GM19238 (cell line): ENCODE measurements at regions not wholly inside any gene's neighbourhood (a gene's known extent, or its start where the extent isn't known, plus 50 kb on each side); places are given as distances from the start of the nearest gene placed in this dataset.
"Not testable (repeated sequence)": the region's sequence is repeated elsewhere in the genome, so short reads cannot be mapped to it uniquely, and the experiment has no call there.

ENCODE experiments used
- DNase-seq: peaks from one replicate; pipeline ENCODE4 v3.0.0; 2011; ENCODE audit warnings: low spot score; ENCODE audit not compliant: insufficient read length

- DNase-seq: no peak
Observed at GRCh38 chr2:128414351-128414750, 95.7 kb upstream of the HS6ST1 start.

GRCh38 chr2:128414946-128415778, 96.5 kb upstream of the HS6ST1 start:
- DNase-seq: no peak

DNA sequence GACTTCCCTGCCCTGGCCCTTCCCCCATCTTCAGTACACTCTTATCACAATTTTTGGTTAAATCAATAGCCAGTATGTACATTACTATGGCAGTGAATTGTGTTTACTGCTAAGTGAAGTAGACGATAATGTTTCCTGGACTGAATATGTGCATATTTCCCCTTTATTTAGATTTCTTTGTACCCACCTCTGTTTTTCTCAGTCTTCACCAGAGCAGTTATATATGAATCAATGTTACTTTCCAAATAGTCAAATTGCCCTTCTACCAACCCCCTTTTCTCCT, 97.1 kb upstream of the HS6ST1 start:
- DNase-seq: no peak

- DNase-seq: no peak
Observed at GRCh38 chr2:128416109-128416785, 97.6 kb upstream of the HS6ST1 start.

DNA sequence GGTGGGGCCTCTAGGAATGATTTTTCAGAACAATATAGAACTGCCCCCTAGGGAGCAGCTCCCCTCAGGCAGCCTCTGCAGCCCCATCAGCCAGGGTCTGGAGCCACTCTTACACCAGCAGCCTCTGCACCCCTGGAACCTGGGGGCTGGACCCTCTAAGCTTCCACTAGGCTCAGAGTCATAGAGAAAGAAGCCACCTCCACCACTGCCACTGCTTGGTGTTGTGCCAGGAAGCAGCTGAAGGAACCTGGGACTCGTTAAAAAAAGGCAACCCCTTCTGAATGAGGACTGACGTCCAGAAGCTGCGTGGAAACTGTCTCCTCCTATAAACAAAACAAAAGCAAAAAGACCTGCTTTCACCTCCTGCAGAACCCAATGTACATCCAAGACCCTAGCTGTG, 98.1 kb upstream of the HS6ST1 start:
- no peak for DNase-seq

- DNase-seq: not testable (repeated sequence)
Observed at GRCh38 chr2:128417264-128417663, 98.6 kb upstream of the HS6ST1 start.

DNA sequence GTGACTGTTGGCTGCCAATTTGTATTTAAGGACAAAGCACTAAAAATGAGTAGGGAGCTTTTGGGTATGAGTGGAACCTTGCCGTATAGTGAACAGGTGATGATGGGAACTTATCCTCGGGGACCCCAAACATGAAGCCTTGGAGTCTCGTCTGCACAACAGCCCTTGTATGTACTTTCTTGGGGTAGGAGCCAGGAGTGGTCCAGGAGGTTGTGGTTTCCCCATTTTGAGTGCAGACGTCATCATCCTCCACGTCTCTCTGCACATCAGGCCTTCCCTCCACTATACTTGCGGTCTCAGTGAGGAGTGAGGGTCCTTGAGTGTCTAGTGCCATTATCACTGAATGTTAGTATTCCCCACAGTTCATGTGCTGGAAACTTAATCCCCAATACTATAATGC, 101.5 kb upstream of the HS6ST1 start:
- no peak for DNase-seq

DNA sequence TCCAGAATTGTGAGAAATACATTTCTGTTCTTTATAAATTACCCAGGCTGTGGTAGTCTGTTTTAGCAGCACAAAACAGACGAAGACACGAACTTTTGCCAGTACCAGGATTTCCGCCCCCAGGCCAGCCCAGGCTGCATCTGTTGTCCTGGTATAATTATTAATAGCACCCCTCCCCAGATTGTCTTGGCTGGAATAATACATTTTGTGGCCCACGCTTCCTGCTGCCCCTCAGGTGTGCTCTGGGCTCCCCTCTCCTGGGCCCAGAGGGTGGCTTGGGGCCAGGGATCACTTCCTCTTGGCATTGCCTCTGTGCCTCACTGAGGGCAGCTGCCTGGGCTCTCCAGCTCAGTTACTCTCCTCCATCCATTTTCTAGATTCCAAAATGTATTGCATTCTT, 102.1 kb upstream of the HS6ST1 start:
- DNase-seq: no peak

DNA sequence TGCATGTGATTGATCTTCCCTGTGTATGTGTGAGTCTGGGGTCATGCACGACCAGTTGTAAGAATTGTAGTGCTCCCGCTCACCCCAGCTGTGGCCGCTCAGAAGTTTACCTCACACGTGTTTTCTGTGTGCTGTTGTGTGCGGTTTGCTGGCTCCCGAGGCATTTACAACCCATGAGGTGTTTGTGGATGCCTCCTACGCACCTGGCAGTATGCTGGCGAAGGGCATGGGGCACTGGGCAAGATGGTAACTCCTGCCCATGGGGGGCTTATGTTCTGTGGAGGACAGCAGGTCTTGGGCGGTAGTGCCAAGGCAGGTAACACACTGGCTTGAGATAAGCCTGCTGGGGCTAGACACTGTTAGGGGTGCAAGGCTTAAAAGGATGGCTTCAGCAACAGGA, 102.6 kb upstream of the HS6ST1 start:
- DNase-seq: no peak

DNA sequence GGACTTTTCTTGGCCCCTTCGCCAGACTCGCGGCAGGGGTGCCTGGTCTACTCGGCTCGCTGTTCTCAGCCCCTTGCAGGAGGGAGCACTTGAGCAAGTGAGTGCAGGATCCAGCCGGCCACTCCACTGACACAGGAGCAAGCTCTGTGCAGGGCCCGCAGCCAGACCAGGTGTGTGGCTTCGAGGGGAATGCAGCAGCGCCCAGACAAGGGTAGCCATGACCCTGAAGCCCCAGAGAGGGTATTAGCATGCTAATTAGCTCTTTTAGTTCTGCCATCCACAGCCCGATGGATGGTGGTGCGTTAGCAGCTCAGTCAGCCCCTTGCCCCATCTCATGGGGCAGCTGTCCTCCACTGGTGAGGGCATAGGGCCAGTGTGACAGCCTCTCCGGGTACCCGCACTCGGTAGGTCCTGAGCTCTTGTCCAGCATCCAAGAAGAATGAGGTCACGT, 103.2 kb upstream of the HS6ST1 start:
- no peak for DNase-seq

GRCh38 chr2:128422571-128422970, 103.9 kb upstream of the HS6ST1 start:
- DNase-seq: no peak

GRCh38 chr2:128423788-128424165, 105.1 kb upstream of the HS6ST1 start:
- no peak for DNase-seq

GRCh38 chr2:128424406-128425171, 105.9 kb upstream of the HS6ST1 start:
- DNase-seq: no peak

GRCh38 chr2:128425216-128425615, 106.5 kb upstream of the HS6ST1 start:
- DNase-seq: no peak

DNA sequence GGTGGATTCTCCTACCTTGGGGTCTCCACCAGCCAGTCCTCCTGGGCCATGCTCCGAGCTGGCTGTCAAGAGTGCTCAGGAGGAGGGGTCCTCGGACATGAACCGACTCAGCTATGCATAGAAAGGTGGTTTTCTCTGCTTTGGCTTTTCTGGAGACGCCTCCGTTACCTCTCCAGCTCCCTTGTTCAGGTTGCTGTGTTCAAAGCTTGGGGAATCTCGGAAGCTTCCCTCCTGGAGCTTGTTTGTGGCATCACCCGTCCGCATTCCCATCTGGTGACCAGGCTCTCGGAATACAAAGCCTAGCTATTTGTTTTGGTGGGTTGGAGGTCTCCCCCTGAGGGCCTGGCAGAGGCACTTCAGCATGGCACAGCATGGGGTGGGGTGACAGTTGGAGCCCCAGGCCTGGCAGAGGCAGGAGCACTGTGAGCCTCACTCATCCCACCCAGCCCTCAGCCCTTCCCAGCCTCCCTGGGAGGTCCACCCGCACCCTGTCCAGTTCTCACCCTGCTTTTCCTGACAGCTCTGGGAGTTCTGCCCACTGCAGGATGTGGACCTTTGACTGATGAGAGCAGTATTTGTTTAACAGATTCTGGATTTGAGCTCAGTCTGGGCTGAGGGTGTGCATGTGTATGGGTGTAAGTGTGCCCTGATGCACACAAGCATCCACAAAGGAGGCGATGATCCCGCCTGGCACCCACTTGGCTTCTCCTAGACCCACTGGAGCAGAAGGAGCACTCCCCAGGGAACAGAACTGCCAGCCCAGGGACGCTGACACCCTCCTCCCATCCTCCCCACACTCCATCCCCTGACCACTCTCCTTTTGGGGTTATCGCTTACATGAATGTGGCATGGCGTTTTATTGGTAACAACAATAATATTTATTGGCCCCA, 107.3 kb upstream of the HS6ST1 start:
- no peak for DNase-seq

GRCh38 chr2:128427413-128427755, 108.7 kb upstream of the HS6ST1 start:
- no peak for DNase-seq

DNA sequence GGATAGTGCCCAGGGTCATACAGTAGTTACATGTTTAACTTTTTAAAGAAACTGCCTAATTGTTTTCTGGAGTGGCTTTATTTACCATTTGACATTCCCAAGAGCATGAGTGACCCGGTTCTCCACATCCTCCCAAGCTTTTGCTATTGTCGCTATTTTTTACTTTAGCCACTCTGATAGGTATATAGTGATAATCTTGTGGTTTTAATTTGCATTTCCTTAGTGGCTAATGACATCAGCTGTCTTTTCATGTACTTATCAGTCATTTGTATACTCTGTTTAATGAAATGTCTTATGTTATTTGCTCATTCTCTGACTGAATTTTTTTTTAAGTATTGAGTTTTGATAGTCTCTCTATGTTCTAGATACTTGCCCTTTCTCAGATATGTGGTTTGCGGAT, 109.7 kb upstream of the HS6ST1 start:
- no peak for DNase-seq

GRCh38 chr2:128432423-128432822, 113.8 kb upstream of the HS6ST1 start:
- no peak for DNase-seq

- no peak for DNase-seq
Observed at GRCh38 chr2:128433911-128434550, 115.4 kb upstream of the HS6ST1 start.

- DNase-seq: no peak
Observed at GRCh38 chr2:128435576-128436478, 117.2 kb upstream of the HS6ST1 start.
